HG03108 (cell line): ENCODE measurements at regions not wholly inside any gene's neighbourhood (a gene's known extent, or its start where the extent isn't known, plus 50 kb on each side); places are given as distances from the start of the nearest gene placed in this dataset.

Source experiments
- ATAC-seq: cut with Tn5 transposase; IDR thresholded peaks from one replicate; pipeline ENCODE4 v1.9.1; 2021; ENCODE audit warnings: moderate library complexity; ENCODE audit not compliant: unreplicated experiment

GRCh38 chr20:4601630-4602296 is 84.5 kb upstream of the PRNP start:
- ATAC-seq = no peak

DNA sequence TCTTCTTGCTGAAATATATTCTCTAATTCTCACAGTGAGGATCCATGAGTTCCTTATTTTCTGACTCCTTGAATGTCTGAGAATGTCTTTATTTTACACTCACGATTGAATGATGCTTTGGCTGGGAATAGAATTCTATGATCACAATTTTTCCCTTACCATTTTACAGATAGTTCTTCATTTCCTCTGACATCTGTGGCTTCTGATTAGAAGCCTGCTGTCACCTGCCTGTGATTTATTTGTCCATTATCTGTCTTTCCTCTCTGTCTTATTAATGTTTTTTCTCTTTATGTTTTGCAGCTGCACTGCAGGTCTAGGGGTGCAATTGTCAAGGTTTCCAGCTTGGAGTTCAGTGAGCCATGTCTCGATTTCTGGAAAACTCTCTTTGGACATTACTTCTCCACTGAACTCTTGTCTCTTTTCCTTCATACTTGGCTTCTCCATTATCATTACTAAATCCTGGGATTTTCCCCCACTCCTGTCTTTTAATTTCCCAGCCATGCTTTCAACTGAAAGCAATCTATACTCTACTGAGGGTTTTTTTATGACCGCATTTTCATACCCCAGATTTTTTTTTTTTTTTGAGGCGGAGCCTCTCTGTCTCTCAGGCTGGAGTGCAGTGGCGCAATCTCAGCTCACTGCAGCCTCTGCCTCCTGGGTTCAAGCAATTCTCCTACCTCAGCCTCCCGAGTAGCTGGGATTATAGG is 85.8 kb upstream of the PRNP start:
- ATAC-seq = no peak

DNA sequence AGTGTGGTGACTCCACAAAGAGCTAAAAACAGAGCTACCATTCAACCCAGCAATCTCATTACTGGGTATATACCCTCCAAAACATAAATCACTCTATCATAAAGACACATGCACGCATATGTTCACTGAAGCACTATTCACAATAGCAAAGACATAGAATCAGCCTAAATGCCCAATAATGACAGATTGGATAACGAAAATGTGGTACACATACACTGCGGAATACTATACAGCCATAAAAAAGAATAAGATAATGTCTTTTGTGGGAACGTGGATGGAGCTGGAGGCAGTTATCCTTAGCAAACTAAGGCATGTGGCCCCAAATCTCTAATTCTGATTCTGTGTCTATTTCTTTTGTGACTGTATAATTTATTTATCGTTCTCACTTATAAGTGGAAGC is 89.0 kb upstream of the PRNP start:
- ATAC-seq = no peak

DNA sequence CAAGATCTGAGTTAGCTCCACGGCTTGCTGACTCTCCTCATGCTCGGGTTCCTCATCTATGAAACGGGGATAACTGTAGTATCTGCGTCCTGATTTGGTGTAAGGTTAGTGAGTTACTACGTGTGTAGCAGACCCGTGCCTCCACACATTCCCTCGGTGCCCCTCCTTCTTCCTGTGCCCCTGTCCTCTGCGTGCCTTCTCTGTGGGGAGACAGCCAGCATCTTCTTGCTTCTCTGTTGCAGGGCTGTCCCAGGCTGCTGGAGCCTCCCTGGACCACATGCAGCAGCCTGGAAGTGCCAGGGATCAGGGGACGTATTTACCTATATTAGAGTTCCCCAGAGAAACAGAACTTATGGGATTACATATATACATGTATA is 93.1 kb upstream of the PRNP start:
- no peak for ATAC-seq

- ATAC-seq = no peak
Measured at GRCh38 chr20:4592316-4593148, 93.7 kb upstream of the PRNP start.

GRCh38 chr20:4591975-4592315 is 94.3 kb upstream of the PRNP start:
- ATAC-seq = no peak

DNA sequence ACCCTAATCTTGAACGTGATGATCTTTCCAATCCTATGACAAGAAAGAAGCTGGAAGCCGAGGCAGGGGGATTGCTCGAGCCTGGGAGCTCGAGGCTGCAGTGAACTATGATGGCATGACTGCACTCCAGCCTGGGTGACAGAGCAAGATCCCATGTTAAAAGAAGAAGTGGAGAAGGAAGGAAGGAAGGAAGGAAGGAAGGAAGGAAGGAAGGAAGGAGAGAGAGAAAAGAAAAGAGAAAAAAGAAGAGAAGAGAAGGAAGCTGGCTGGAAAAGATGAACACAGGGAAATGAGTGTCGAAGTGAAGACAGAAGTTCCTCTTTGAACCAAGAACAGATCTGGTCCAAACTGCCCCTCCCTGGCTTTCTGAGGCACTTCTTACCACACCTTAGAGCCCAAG is 100.5 kb upstream of the PRNP start:
- no peak for ATAC-seq

GRCh38 chr20:4585104-4585753 is 101.0 kb upstream of the PRNP start:
- ATAC-seq = no peak

- no peak for ATAC-seq
Measured at GRCh38 chr20:4584510-4584909, 101.7 kb upstream of the PRNP start.

DNA sequence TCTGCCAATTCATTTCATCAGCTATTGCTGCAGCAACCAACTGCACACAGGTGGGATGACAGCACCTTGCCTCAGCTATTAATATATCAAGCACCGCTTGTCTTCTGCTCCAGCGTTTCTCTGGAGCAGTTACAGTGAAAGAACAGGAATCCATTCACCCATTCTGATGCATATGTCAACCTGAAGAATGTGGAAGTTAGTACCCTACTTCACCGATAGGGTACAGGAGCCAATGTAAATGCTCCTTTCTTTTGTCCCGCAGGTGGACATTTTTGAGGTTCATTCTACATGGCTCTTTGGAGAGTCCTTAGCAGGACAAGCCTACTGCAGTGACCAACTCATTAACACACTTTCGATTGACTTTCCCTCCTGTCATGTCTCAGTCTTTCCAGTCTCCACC is 104.4 kb upstream of the PRNP start:
- no peak for ATAC-seq

GRCh38 chr20:4578375-4578774 is 107.9 kb upstream of the PRNP start:
- no peak for ATAC-seq

- ATAC-seq = no peak
Measured at GRCh38 chr20:4574356-4574690, 111.9 kb upstream of the PRNP start.

- no peak for ATAC-seq
Measured at GRCh38 chr20:4573564-4574355, 112.5 kb upstream of the PRNP start.

DNA sequence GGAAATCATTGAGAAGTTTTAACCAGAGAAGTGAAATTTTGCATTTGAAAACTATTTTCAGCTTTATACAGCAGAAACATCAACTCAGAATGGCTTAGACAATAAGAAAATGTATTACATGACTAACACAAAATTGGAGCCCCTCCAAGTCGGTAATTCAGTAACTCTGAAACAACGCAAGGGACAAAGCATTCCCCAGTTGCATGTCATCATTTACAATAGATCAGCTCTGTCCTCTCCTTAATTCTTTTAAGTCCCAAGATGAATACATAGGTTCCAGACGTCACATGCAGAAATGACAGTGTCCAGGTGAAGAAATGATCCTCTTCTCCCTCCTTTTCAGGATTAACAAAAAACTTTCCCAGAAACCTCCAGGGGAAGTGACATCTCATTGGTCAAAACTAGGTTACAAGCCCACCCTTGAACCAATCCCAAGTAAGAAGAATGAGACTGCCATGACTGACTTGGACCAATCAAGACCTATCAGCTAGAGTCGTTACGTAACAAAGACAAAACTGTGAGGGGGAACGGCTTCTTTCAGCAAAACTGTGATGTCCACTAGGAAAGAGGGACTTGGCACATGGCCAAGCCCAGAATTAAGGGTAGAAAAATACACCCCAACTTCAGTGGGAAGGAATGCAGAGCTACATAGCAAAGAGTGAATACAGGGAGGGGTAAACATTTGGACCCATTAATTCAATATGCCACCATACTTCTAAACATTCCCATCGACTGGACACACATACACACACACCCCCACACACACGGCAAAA is 114.3 kb upstream of the PRNP start:
- ATAC-seq = no peak

DNA sequence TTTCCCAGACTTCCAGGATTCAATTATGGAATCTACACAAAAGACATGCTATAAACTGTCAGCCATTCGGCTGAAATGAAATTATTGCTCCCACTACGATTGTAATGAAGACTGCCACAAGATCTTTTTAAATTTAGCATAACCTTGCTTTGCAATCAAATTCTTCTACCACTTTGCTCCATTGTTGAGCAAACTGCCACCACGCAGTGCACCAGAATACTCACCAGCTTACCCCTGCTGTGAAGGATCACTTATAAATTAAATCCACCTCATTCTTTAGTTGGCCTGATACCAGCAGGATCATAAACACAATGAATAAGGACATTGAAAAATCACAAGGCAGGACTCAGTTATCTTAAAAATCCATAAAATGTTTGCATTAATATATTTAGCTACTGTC is 116.4 kb upstream of the PRNP start:
- no peak for ATAC-seq

GRCh38 chr20:4569092-4569491 is 117.2 kb upstream of the PRNP start:
- ATAC-seq = no peak

DNA sequence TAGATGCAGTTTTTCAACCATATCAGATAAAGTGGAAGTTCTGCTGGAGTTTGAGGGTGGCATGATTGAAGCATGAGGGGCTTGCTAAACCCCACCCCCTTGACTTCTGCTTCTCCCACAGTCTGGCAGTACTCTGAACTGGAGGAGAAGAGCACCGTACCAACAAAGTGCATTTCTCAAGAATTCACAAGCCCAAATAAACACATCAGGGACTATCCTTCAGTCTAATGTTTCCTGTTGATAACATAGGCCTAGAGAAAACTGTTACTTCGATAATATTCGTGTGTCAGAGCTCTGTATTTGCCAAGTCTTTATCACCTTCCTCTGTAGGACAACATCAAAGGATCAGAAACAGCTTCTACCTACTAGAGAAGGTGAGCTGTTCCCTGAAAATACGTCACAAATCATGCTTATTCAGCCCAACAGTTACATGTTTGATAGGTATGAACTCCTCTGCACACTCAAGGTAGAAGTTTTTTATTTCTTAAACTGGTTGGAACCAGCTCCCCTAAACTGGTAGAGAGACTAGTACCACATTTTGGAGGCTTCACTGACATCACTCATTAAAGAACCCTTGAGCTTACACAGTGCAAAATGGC is 117.8 kb upstream of the PRNP start:
- no peak for ATAC-seq

DNA sequence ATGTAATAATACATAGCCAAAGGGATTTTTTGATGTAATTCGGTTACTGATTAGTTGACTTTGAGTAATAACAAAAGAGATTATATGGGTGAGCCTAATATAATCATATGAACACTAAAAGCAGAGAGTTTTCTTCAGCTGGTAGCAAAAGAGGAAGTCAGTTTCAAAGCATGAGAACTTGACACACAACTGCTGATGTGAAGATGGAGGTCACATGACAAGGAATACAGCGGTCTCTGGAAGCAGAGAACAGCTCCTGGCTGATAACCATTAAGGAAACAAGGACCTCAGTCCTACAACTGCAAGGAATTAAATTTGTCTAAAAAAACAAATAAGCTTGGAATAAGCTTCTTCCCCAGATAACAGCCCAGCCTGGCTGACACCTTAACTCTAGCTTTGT is 119.1 kb upstream of the PRNP start:
- no peak for ATAC-seq

GRCh38 chr20:4563534-4563933 is 122.7 kb upstream of the PRNP start:
- no peak for ATAC-seq

DNA sequence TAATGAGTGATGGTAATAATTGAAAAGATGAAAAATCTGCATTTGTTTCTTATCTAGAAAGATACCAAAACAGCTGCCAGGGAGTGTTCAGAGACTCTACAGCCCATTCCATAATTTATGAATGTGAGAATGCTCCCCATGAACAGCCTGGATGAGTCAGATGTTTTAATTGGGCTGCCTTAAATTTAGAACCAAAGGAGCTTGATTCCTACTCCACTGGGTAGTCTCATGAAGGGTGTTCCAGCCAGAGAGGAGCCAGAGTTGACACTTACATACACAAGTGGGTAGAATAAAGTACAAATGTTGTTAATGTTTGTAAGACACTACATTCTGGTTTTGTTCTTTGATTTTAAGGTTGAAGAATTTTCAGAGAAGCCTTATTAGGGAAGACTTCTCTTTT is 123.2 kb upstream of the PRNP start:
- ATAC-seq = no peak
